OCI-LY3 (cell line): ENCODE measurements at regions not wholly inside any gene's neighbourhood (a gene's known extent, or its start where the extent isn't known, plus 50 kb on each side); places are given as distances from the start of the nearest gene placed in this dataset.

Experiments used
- H2AFZ ChIP-seq: fragments of 200-600, 300-600 bp; shearing (Covaris generic); 2 replicates; pipeline ENCODE4 v1.6.0; 2014; ENCODE audit warnings: antibody characterized with exemption, low read depth, low read length
- H3K27ac ChIP-seq: fragments of 200-600, 300-600 bp; sonication (generic); 2 replicates; pipeline ENCODE4 v1.5.1; 2014; ENCODE audit warnings: mild to moderate bottlenecking, low read length, moderate library complexity, mixed read lengths
- H3K27me3 ChIP-seq: fragments of 200-600, 300-600 bp; sonication (generic); 2 replicates; pipeline ENCODE4 v1.6.1; 2014; ENCODE audit warnings: low read depth, low read length, mixed read lengths
- H3K36me3 ChIP-seq: fragments of 200-600, 300-600 bp; sonication (generic); replicated peaks from 2 replicates; pipeline ENCODE3; 2014; ENCODE audit warnings: low read depth, low read length, mixed read lengths
- H3K4me1 ChIP-seq: fragments of 300-600, 200-600 bp; sonication (generic); 2 replicates; pipeline ENCODE4 v1.6.1; 2014; ENCODE audit warnings: low read length, mixed read lengths
- H3K4me2 ChIP-seq: fragments of 200-600, 300-600 bp; sonication (generic); 2 replicates; pipeline ENCODE4 v1.6.1; 2014; ENCODE audit warnings: low read length, mixed read lengths
- H3K4me3 ChIP-seq: fragments of 300-600, 200-600 bp; sonication (generic); 2 replicates; pipeline ENCODE4 v1.5.1; 2014; ENCODE audit warnings: antibody characterized with exemption, mild to moderate bottlenecking, low read length, moderate library complexity
- H3K79me2 ChIP-seq: fragments of 300-600, 200-600 bp; shearing (Covaris generic); 2 replicates; pipeline ENCODE4 v1.6.1; 2014; ENCODE audit warnings: mild to moderate bottlenecking, low read length, mixed read lengths
- H3K9ac ChIP-seq: fragments of 300-600, 200-600 bp; shearing (Covaris generic); 2 replicates; pipeline ENCODE4 v1.6.0; 2014; ENCODE audit warnings: mild to moderate bottlenecking, low read length, moderate library complexity
- H3K9me3 ChIP-seq: fragments of 200-600, 300-600 bp; shearing (Covaris generic); 2 replicates; pipeline ENCODE4 v1.6.1; 2014; ENCODE audit warnings: low read length, mixed read lengths; ENCODE audit not compliant: insufficient read depth
- H4K20me1 ChIP-seq: fragments of 200-600, 300-600 bp; sonication (generic); 2 replicates; pipeline ENCODE4 v1.6.1; 2016; ENCODE audit warnings: low read length, mixed read lengths; ENCODE audit not compliant: insufficient read depth
- EZH2phosphoT487 ChIP-seq: fragments of 200-600 bp; shearing (Covaris generic); IDR thresholded peaks from 2 replicates; pipeline ENCODE4 v1.6.1; 2018; ENCODE audit warnings: antibody characterized with exemption, mixed run types, low read depth
- TF ChIP-seq, protein P1 (sequence below): fragments of 200-600, 300-600 bp; sonication (generic); IDR thresholded peaks from 2 replicates; pipeline ENCODE4 v1.5.1; 2014; ENCODE audit warnings: antibody characterized with exemption, low read length, low read depth

GRCh38 chr7:52700349-52700748 is 335.1 kb upstream of the POM121L12 start:
- peaks cover 14% of the 10 kb centered on the region for H3K36me3 ChIP-seq
- H3K27me3 ChIP-seq: no peaks in the 10 kb centered on the region
- no peak overlapping the region for H3K9ac ChIP-seq
- H3K9me3 ChIP-seq: no peaks in the 10 kb centered on the region
- peaks cover 19% of the 10 kb centered on the region for H3K4me1 ChIP-seq
- TF ChIP-seq EZH2phosphoT487: no peak
- TF ChIP-seq, protein P1, sequence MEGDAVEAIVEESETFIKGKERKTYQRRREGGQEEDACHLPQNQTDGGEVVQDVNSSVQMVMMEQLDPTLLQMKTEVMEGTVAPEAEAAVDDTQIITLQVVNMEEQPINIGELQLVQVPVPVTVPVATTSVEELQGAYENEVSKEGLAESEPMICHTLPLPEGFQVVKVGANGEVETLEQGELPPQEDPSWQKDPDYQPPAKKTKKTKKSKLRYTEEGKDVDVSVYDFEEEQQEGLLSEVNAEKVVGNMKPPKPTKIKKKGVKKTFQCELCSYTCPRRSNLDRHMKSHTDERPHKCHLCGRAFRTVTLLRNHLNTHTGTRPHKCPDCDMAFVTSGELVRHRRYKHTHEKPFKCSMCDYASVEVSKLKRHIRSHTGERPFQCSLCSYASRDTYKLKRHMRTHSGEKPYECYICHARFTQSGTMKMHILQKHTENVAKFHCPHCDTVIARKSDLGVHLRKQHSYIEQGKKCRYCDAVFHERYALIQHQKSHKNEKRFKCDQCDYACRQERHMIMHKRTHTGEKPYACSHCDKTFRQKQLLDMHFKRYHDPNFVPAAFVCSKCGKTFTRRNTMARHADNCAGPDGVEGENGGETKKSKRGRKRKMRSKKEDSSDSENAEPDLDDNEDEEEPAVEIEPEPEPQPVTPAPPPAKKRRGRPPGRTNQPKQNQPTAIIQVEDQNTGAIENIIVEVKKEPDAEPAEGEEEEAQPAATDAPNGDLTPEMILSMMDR: no peak
- no peak overlapping the region for H3K4me3 ChIP-seq
- no peaks in the 10 kb centered on the region for H4K20me1 ChIP-seq
- H2AFZ ChIP-seq: no peak overlapping the region
- H3K4me2 ChIP-seq: no peak overlapping the region
- no peaks in the 10 kb centered on the region for H3K79me2 ChIP-seq
- H3K27ac ChIP-seq: no peak overlapping the region

- no peaks in the 10 kb centered on the region for H3K36me3 ChIP-seq
- no peak overlapping the region for H2AFZ ChIP-seq
- H3K9ac ChIP-seq: no peak overlapping the region
- no peaks in the 10 kb centered on the region for H3K9me3 ChIP-seq
- no peak overlapping the region for H3K4me3 ChIP-seq
- no peaks in the 10 kb centered on the region for H4K20me1 ChIP-seq
- no peaks in the 10 kb centered on the region for H3K79me2 ChIP-seq
- no peaks in the 10 kb centered on the region for H3K27me3 ChIP-seq
- H3K27ac ChIP-seq: no peak overlapping the region
- TF ChIP-seq, protein P1: no peak
- no peak for TF ChIP-seq EZH2phosphoT487
- H3K4me1 ChIP-seq: peaks cover 5% of the 10 kb centered on the region
- no peak overlapping the region for H3K4me2 ChIP-seq
Observed at GRCh38 chr7:52695973-52696595, 339.3 kb upstream of the POM121L12 start.

GRCh38 chr7:52691257-52691656 is 344.2 kb upstream of the POM121L12 start:
- no peaks in the 10 kb centered on the region for H3K79me2 ChIP-seq
- H3K9me3 ChIP-seq: no peaks in the 10 kb centered on the region
- H3K27ac ChIP-seq: no peak overlapping the region
- no peak for TF ChIP-seq EZH2phosphoT487
- TF ChIP-seq, protein P1: no peak
- no peaks in the 10 kb centered on the region for H3K27me3 ChIP-seq
- H3K4me3 ChIP-seq: no peak overlapping the region
- H2AFZ ChIP-seq: no peak overlapping the region
- no peak overlapping the region for H3K4me2 ChIP-seq
- H4K20me1 ChIP-seq: no peaks in the 10 kb centered on the region
- no peaks in the 10 kb centered on the region for H3K36me3 ChIP-seq
- no peaks in the 10 kb centered on the region for H3K4me1 ChIP-seq
- no peak overlapping the region for H3K9ac ChIP-seq

DNA sequence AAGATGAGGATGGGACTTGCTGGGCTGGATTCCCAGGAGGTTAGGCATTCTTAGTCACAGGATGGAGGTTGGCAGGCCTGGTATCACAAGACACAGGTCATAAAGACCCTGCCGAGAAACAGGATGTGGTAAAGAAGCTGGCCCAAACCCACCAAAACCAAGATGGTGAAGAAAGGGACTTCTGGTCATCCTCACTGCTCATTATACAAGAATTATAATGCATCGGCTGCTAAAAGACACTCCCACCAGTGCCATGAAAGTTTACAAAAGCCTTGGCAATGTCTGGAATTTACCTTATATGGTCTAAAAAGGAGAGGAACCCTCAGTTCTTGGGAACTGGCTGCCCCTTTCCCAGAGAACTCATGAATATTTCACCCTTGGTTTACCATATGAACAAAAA is 345.5 kb upstream of the POM121L12 start:
- TF ChIP-seq, protein P1: no peak
- TF ChIP-seq EZH2phosphoT487: no peak

More for the DNA sequence above, 345.5 kb upstream of the POM121L12 start:
- Histone ChIP-seq H4K20me1 (no peaks in the 10 kb centered on the region), H3K27ac (no peak overlapping the region), H2AFZ (no peak overlapping the region), H3K9ac (no peak overlapping the region), H3K4me2 (no peak overlapping the region), H3K9me3 (no peaks in the 10 kb centered on the region), H3K27me3 (no peaks in the 10 kb centered on the region), H3K79me2 (no peaks in the 10 kb centered on the region), H3K4me3 (no peak overlapping the region), H3K4me1 (no peaks in the 10 kb centered on the region), H3K36me3 (no peaks in the 10 kb centered on the region)
